HCT116 (cell line): ENCODE measurements at regions not wholly inside any gene's neighbourhood (a gene's known extent, or its start where the extent isn't known, plus 50 kb on each side); places are given as distances from the start of the nearest gene placed in this dataset.
"Not testable (repeated sequence)": the region's sequence is repeated elsewhere in the genome, so short reads cannot be mapped to it uniquely, and the experiment has no call there.

ENCODE experiments used
- ATAC-seq: fragments of 200-7000 bp; cut with Tn5 transposase; 2 replicates; pipeline ENCODE4 v1.9.1; 2020; ENCODE audit warnings: mild to moderate bottlenecking, moderate library complexity
- BruUV-seq: library from RNA; stranded (reverse); fragments of 400-500 nt; replicated peaks from 2 replicates; lab custom pipeline; 2021; lab: Mats Ljungman, UMichigan
- CTCF ChIA-PET: fragments of 300-600 bp; sonication (Branson Sonifier 250); formaldehyde crosslinking; loops from one replicate; lab custom pipeline; 2021; ENCODE audit warnings: antibody characterized with exemption; lab: Charles Lee
- POLR2A ChIA-PET: fragments of 300-600, 350-600 bp; sonication (Branson Sonifier 250); formaldehyde crosslinking; loops from one replicate; lab custom pipeline; 2021; ENCODE audit warnings: antibody characterized with exemption; lab: Charles Lee
- RAD21 ChIA-PET, 2 experiments: fragments of 300-600 bp; sonication (Branson Sonifier 250); formaldehyde crosslinking; loops; one replicate each; lab custom pipeline; 2023; ENCODE audit warnings: low total read pairs in 2 of 2; ENCODE audit not compliant: uncharacterized antibody in 2 of 2, unreplicated experiment in 2 of 2, low non-redundant PET in 1 of 2; lab: Charles Lee
- DNase-seq: peaks from one replicate; pipeline ENCODE4 v3.0.0-alpha.2; 2010; ENCODE audit warnings: low read depth, low spot score
- H2AFZ ChIP-seq: fragments of 200-600 bp; shearing (Covaris generic), sonication (generic); 2 replicates; pipeline ENCODE4 v1.6.1; 2017; ENCODE audit warnings: low read depth, mixed run types, mixed read lengths, antibody characterized with exemption, low read length; ENCODE audit not compliant: poor library complexity, severe bottlenecking
- H3K27ac ChIP-seq: 2 replicates; pipeline ENCODE4 v1.5.1; 2012; ENCODE audit warnings: low read depth, low read length
- H3K27me3 ChIP-seq: fragments of 200-600 bp; sonication (generic); 2 replicates; pipeline ENCODE4 v1.6.1; 2016; ENCODE audit warnings: mixed run types, low read length, mixed read lengths; ENCODE audit not compliant: insufficient read depth
- H3K36me3 ChIP-seq, 2 experiments: fragments of 200-500 bp in 1 of 2; fragments of 200-600 bp in 1 of 2; sonication (Bioruptor generic) in 1 of 2; sonication (generic) in 1 of 2; 2 replicates each; pipeline versions ENCODE4 v1.5.1 to v1.6.1; 2014 to 2016; ENCODE audit warnings: low read length in 2 of 2, inconsistent platforms in 1 of 2, mixed read lengths in 1 of 2, mixed run types in 1 of 2; ENCODE audit not compliant: insufficient read depth in 2 of 2, control insufficient read depth in 1 of 2
- H3K4me1 ChIP-seq, 2 experiments: fragments of 200-600 bp in 1 of 2; sonication (generic) in 1 of 2; 2 replicates each; pipeline versions ENCODE4 v1.5.1 to v1.6.1; 2012 to 2017; ENCODE audit warnings: low read length in 2 of 2, inconsistent platforms in 1 of 2, mild to moderate bottlenecking in 1 of 2, mixed read lengths in 1 of 2, mixed run types in 1 of 2, moderate library complexity in 1 of 2; ENCODE audit not compliant: insufficient read depth in 2 of 2, control insufficient read depth in 1 of 2
- H3K4me2 ChIP-seq: fragments of 200-600 bp; sonication (generic); 2 replicates; pipeline ENCODE4 v1.6.1; 2017; ENCODE audit warnings: mixed run types, low read length, mixed read lengths
- H3K4me3 ChIP-seq, 2 experiments: fragments of 200-600 bp in 1 of 2; sonication (generic) in 1 of 2; replicated peaks in 1 of 2; 2 replicates each; pipeline ENCODE4 v1.5.1; 2011 to 2016; ENCODE audit warnings: low read length in 2 of 2, control low read depth in 1 of 2, low read depth in 1 of 2, mild to moderate bottlenecking in 1 of 2, mixed read lengths in 1 of 2, mixed run types in 1 of 2
- H3K79me2 ChIP-seq: fragments of 200-600 bp; sonication (generic); 2 replicates; pipeline ENCODE4 v1.6.1; 2017; ENCODE audit warnings: mild to moderate bottlenecking, mixed run types, low read length, moderate library complexity, mixed read lengths; ENCODE audit not compliant: insufficient read depth
- H3K9ac ChIP-seq: fragments of 200-600 bp; sonication (generic); 2 replicates; pipeline ENCODE4 v1.6.1; 2016; ENCODE audit warnings: low read length, mixed read lengths
- H3K9me2 ChIP-seq: fragments of 200-600 bp; sonication (generic), shearing (Covaris generic); 2 replicates; pipeline ENCODE4 v1.6.1; 2017; ENCODE audit warnings: mixed run types, mild to moderate bottlenecking, moderate library complexity; ENCODE audit not compliant: insufficient read depth
- H3K9me3 ChIP-seq, 2 experiments: fragments of 200-500 bp in 1 of 2; fragments of 200-600 bp in 1 of 2; sonication (Bioruptor generic) in 1 of 2; sonication (generic) in 1 of 2; 2 replicates each; pipeline ENCODE4 v1.6.1; 2014 to 2017; ENCODE audit warnings: low read length in 2 of 2, mixed read lengths in 2 of 2, inconsistent platforms in 1 of 2, low read depth in 1 of 2, mild to moderate bottlenecking in 1 of 2, mixed run types in 1 of 2, moderate library complexity in 1 of 2; ENCODE audit not compliant: control insufficient read depth in 1 of 2, insufficient read depth in 1 of 2
- H4K20me1 ChIP-seq: fragments of 200-600 bp; sonication (generic), shearing (Covaris generic); 2 replicates; pipeline ENCODE4 v1.6.1; 2017; ENCODE audit warnings: mixed run types, mild to moderate bottlenecking, moderate library complexity; ENCODE audit not compliant: insufficient read depth
- CEBPB ChIP-seq: IDR thresholded peaks from 2 replicates; pipeline ENCODE4 v1.6.1; 2012; ENCODE audit warnings: low read depth
- EZH2phosphoT487 ChIP-seq: fragments of 200-600 bp; IDR thresholded peaks from 2 replicates; pipeline ENCODE4 v1.6.1; 2018; ENCODE audit warnings: antibody characterized with exemption, borderline replicate concordance
- RAD21 ChIP-seq: IDR thresholded peaks from 2 replicates; pipeline ENCODE4 v1.6.1; 2012; ENCODE audit warnings: low read depth, mild to moderate bottlenecking
- intact Hi-C: fragments of 100-400 bp; cut with micrococcal nuclease; formaldehyde crosslinking; loops from 2 replicates; pipeline ENCODE4 v1.10.0; 2022
- TF ChIP-seq, protein P1 (sequence below): IDR thresholded peaks from 2 replicates; pipeline ENCODE4 v1.6.1; 2011; ENCODE audit warnings: mild to moderate bottlenecking, low read length, moderate library complexity; ENCODE audit not compliant: insufficient replicate concordance; ENCODE audit errors: extremely low read depth

DNA sequence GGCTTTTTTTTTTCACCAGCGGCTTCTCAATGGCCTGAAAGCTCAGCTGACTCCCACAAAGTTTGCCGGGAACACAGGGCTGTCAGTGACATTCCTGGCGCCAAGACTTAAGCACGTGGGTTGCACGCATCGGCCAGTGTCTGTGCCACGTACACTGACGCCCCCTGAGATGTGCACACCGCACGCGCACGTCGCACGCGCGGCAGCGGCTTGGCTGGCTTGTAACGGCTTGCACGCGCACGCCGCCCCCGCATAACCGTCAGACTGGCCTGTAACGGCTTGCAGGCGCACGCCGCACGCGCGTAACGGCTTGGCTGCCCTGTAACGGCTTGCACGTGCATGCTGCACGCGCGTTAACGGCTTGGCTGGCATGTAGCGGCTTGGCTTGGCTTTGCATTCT, 63.2 kb downstream of the CCDC74A start (continued):
- TF ChIP-seq, protein P1, sequence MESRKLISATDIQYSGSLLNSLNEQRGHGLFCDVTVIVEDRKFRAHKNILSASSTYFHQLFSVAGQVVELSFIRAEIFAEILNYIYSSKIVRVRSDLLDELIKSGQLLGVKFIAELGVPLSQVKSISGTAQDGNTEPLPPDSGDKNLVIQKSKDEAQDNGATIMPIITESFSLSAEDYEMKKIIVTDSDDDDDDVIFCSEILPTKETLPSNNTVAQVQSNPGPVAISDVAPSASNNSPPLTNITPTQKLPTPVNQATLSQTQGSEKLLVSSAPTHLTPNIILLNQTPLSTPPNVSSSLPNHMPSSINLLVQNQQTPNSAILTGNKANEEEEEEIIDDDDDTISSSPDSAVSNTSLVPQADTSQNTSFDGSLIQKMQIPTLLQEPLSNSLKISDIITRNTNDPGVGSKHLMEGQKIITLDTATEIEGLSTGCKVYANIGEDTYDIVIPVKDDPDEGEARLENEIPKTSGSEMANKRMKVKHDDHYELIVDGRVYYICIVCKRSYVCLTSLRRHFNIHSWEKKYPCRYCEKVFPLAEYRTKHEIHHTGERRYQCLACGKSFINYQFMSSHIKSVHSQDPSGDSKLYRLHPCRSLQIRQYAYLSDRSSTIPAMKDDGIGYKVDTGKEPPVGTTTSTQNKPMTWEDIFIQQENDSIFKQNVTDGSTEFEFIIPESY: no peak
- TF ChIP-seq CEBPB: no peak
- TF ChIP-seq RAD21: no peak
- no peak for TF ChIP-seq EZH2phosphoT487

- H3K36me3 ChIP-seq, H3K4me3 ChIP-seq, H4K20me1 ChIP-seq, H3K9ac ChIP-seq, RAD21 ChIA-PET, POLR2A ChIA-PET, H3K9me3 ChIP-seq, H3K27ac ChIP-seq, DNase-seq, H3K79me2 ChIP-seq, BruUV-seq, intact Hi-C loops, H3K4me2 ChIP-seq, H3K4me1 ChIP-seq, CTCF ChIA-PET, ATAC-seq, H2AFZ ChIP-seq, H3K9me2 ChIP-seq: not testable (repeated sequence)
- peaks cover 15% of the 10 kb centered on the region for H3K27me3 ChIP-seq
Observed at GRCh38 chr2:131596561-131596960, 68.9 kb downstream of the CCDC74A start.

- H3K4me1 ChIP-seq, H3K4me3 ChIP-seq, H3K79me2 ChIP-seq, ATAC-seq, DNase-seq, H3K9me3 ChIP-seq, H3K9me2 ChIP-seq, CTCF ChIA-PET, intact Hi-C loops, H3K36me3 ChIP-seq, RAD21 ChIA-PET, H3K27ac ChIP-seq, H4K20me1 ChIP-seq, H3K9ac ChIP-seq, H3K4me2 ChIP-seq, BruUV-seq, POLR2A ChIA-PET, H2AFZ ChIP-seq: not testable (repeated sequence)
- H3K27me3 ChIP-seq: peaks cover 31% of the 10 kb centered on the region
Observed at GRCh38 chr2:131602444-131602843, 74.8 kb downstream of the CCDC74A start.

DNA sequence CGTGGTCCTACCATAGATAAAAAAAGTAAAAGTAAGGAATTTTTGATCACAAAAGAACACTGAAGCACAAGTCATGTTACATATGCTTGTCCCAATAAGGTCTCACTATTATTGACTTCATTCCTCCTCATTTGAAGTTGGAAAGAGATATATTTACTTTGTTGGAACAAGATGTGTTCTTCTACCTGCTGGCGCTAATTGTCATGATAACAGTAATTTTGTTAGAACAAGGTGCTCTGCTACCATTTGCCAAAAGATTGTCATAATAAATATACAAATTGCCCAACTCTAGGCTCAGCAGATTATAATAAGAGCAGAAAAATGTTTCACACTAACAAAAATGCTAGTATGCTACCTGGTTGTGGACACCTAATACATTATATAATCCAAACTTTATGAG, 77.0 kb downstream of the CCDC74A start:
- DNase-seq, POLR2A ChIA-PET, H3K27ac ChIP-seq, H4K20me1 ChIP-seq, H3K36me3 ChIP-seq, RAD21 ChIA-PET, BruUV-seq, H2AFZ ChIP-seq, H3K9ac ChIP-seq, H3K9me3 ChIP-seq, ATAC-seq, H3K79me2 ChIP-seq, CTCF ChIA-PET, H3K4me1 ChIP-seq, H3K4me2 ChIP-seq, H3K4me3 ChIP-seq, intact Hi-C loops, H3K9me2 ChIP-seq: not testable (repeated sequence)
- peaks cover 32% of the 10 kb centered on the region for H3K27me3 ChIP-seq
